GM19395 (cell line): ENCODE measurements at regions not wholly inside any gene's neighbourhood (a gene's known extent, or its start where the extent isn't known, plus 50 kb on each side); places are given as distances from the start of the nearest gene placed in this dataset.

Source experiments
- ATAC-seq: cut with Tn5 transposase; IDR thresholded peaks from one replicate; pipeline ENCODE4 v1.9.1; 2021; ENCODE audit warnings: mild to moderate bottlenecking, moderate library complexity; ENCODE audit not compliant: unreplicated experiment

DNA sequence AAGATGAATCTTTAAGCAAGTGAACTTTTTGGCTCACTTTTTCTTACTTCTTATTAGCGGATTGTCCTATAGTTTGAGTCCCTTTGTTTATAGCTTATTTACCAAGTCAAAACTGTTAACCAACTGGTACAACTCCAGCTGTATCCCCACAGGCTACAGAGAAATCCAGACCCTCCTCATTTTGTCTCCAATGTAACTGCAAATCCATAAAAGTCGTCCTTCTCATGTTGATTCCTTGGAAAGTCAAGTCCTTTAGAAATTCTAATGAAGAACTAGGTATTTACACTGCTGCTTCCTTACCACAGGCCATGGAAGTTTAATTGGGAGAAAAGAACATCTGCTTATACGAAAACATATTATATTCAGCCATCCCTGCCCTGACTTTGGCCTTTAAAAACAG lies 729.1 kb upstream of the NRSN1 start:
- no peak for ATAC-seq

DNA sequence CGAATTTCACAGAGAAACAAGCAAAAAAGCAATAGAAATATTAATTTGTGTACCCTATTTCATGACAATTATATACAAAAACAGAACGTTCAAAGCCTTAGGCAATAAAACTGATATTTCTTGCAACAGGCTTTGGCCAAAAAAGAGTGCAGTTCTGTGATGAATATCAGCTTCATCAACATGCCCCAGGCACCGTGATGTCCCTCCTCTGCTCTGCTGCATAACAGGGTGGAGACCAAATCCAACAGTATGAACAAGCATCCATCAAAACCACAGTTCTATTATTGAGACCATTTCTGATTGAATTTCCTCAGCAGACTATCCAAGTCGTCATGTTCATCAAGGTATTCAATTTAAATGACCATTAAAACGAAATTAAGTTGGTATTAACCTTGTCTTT lies 722.6 kb upstream of the NRSN1 start:
- no peak for ATAC-seq

DNA sequence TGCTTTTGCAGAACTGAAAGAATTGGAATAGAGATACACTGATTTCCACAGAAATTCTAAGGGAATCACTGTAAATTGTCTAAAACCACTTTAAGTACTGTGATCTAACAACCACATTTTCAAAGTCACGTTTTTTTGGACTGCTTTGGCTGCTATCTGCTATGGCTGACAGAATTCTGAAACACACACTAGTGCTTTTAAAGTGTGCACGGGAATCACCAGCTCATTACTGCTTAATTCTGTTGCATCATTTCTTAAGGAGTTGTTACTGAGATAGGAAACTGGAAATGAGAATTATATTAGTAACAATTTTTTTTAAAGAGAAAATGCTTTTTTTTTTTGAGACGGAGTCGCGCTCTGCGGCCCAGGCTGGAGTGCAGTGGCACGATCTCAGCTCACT lies 716.5 kb upstream of the NRSN1 start:
- no peak for ATAC-seq

DNA sequence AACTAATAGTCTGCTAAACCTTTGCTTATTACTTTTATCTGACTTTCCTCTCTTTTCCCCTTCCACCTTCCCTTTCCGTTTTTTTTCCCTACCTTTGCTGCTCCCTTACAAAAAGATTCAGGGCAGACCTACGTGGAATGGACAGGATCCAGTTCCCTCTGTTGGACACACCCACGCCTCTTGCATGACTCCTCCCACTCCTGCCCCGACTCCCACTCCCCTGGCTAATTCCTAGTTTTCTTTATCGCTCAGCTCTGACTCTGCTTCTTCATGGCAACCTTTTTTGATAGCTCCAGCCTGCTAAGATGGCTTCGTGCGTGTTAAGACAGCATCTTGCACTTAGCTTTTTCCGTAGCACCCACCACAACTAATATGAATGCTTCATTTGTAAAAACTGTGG lies 715.6 kb upstream of the NRSN1 start:
- ATAC-seq, result no peak

DNA sequence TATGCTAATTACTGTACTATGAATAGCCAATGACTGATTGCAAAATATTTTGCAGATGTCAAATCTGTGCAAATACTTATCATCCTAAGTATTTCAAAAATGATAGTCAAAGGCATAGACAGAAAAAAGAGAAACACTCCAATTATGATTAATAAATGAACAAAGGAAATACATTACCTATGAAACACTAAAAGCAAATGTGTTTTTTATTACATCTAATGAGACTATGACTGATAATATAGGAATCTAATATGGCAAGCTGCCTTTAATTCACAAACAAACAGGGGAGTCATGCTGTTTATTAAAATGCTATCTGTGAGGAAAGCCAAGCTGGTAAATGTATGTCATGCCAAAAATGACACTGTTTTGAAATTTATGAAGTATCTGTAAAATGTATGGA lies 713.2 kb upstream of the NRSN1 start:
- no peak for ATAC-seq

DNA sequence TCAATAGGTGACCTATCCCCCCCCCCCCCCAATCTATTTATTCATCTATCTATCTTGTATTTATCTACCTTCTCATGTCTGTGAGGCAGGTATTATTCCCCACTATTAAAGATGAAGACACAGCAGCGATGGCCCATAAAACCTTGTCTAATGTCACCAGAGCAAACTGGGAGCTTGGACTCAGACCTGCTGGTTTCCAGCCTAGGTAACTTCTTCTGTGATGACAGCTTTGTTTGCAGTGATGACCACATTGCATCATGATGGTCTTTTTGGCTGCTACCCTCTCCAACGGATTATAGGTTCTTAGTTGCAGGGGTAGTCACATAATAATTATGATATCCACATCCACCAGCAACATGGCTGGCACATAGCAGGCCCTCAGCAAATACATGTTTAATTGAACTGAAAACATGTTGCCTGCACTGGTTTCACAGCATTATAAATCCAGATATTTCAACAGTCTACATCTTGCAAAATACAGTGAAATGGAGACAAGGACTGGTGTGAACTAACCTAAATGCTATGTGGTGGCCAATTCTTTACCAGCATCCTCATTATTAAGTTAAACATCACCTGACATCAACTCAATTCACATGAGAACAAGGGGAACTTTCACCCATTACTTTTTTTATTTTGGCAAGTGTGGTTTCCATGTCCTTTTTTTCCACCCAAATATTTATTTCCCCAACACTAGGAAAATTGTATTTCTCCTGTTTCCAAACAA lies 712.5 kb upstream of the NRSN1 start:
- no peak for ATAC-seq

DNA sequence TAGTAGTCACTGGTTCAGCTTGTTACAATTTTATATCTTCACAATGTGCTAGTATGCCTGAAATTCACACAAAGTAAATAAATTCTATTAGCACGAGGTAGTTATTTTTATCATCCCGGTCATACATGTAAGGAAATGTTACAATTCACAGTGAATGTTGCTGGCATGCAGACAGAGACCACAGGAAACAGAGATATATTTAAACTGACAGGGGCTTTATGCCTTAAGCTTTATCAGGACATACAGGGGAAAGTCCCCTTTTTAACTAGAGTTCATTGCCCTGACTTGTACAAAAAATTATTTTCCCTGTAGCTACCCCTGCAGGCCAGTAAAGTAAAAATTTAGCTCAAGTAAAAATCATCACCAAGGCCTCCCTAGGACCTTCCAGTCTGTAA lies 712.0 kb upstream of the NRSN1 start:
- peak; percentile 76 for ATAC-seq

DNA sequence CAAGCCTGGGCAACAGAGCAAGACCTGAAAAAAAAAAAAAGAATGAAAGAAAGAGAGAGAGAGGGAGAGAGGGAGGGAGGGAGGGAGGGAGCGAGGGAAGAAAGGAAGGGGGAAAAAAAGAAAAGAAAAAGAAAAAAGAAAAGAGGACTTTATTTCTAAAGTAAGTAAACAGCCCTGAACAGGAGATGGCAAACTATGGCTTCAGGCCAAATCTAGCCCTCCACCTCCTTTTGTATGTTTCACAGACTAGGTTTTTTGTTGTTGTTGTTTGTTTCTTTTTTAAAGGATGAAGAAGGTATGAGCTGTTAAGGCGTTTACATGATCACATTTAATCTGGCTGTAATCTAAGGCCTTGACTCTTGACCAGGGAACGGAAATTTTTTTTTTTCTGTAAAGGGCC lies 711.1 kb upstream of the NRSN1 start:
- ATAC-seq, result no peak

DNA sequence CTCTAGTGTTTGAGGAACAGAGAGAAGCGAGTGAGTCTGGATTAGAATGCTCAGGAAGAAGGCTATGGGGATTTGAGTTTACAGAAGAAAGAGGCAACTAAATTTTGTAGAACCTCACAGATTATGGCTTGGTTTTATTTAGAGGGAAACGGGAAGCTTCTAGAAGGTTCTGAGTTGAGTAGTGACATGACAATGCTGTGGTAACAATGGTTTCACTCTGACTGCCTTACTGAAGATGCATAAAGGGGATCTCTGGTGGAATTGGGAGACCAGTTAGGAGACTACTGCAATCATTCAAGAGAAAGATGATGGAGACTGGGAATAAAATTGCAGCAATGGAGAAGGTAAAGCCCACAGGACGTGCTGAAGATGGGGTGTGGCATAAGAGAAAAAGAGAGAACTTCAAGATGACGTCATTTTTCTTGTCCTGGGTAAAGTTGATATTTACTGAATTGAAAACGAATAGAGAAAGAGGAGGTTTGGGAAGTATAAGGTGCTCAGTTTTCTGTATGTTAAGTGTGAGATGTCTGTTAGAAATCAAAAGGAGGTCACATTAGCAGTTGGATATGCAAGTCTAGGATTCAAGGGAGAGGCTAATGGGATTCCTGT lies 710.1 kb upstream of the NRSN1 start:
- ATAC-seq, result no peak

DNA sequence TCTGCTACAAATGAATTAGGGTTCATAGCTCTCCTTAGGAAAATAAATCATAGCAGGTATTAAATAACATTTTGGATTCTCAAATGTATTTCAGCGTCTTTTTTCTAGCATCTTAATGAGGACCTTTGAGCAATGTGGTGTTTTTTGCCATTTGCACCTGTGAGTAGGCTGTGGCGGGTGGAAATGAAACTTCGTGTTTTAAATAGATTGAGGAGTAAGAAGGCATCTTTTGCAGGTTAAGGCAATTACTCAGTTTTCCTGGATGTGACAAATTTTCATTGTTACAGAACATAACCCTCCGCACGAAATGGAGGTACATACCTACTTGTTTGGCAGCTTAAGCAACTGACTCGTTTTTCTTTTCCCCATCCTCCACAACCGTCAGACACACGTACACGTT lies 708.9 kb upstream of the NRSN1 start:
- ATAC-seq, result no peak

DNA sequence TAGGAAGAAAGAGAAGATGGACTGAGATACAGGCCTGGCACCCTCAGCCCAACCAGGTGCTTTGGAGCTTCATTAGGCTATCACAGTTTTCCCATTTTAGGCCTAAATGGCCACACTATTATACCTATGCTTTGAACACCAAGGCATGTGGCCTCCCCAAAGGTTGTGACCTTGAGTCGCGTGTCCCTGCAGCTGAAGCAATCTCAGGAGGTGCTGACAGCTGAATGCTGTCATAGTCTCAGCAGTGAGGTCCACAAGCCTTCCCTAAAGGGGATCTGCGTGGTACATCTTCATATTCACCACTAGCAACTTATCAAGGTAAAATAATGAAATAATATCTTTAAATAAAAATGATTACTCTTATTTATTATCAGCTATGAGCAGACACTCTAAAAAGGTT lies 707.9 kb upstream of the NRSN1 start:
- ATAC-seq, result no peak

DNA sequence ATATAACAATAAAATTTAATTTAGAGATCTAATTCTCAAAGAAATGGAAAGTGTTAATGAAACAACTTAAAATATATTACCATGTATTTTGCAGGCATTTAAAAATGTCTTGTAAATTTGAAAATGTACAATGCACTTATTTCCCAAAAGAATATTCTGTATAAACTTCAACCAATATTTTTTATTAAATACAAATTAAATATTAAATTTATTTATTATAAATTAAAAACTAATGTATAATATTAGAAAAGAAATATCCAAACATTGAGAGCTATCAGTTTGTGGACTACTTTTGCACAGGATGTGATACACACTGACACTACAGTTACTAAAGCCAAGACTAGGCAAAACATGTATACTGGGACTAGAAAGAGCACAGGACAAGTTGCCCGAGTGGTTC lies 707.0 kb upstream of the NRSN1 start:
- ATAC-seq, result no peak

DNA sequence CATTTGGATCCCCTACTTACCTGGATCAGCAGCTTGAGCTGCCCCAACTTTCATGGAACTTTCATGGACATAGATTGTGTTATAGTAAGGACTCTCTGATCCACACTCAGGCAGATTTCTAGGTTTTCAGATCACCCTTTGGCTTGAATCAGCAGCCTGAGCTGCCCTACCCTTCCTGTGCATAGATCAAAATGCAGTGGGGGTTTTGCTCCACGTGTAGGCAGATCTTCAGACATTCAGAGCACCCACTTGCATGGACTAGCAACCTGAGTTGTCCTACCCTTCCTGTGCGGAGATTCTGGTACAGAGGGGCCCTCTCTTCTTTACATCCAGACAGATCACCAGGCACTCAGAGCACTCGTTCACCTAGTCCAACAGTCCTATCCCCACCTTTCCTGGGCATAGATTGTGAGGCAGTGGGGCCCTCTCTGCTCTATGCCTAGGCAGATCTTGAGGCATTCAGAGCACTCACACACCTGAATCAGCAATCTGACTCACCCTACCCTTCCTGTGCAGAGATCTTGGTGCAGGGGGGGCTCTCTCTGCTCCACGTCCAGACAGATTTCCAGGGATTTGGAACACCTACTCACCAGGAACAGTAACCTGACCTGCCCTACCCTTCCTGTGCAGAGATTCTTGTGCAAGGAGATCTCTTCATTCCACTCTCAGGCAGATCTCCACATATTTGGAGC lies 705.2 kb upstream of the NRSN1 start:
- no peak for ATAC-seq

DNA sequence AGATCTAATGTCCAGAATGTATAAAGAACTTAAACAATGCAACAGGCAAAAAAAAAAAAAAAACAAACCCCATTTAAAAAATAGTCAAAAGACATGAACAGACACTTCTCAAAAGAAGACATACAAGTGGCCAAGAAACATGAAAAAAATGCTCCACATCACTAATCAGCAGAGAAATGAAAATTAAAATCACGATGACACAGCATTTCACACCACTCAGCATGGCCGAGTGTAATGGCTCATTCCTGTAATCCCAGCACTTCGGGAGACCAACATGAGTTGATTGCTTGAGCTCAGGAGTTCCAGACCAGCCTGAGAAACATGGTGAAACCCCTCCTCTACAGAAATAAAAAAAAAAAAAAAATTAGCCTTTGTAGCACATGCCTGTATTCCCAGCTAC lies 701.4 kb upstream of the NRSN1 start:
- no peak for ATAC-seq

DNA sequence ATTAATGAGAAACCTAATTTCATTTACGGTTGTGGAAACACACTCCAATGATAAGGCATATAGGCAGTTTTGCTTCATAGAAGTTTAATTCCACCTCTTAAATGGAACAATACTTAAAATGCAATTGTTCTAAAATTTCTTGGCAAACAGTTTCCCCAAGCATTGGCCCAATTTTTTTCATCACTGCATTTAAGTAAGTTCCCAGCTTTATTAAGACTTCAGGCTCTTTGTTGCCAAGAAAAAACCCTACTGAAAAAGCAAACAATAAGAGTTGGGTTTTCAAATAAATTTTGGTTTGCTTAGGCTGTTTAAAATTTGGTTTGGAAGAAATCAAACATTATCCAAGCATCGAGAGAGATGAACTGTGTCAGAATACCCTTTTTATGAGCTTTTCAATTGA lies 690.9 kb upstream of the NRSN1 start:
- ATAC-seq, result no peak

DNA sequence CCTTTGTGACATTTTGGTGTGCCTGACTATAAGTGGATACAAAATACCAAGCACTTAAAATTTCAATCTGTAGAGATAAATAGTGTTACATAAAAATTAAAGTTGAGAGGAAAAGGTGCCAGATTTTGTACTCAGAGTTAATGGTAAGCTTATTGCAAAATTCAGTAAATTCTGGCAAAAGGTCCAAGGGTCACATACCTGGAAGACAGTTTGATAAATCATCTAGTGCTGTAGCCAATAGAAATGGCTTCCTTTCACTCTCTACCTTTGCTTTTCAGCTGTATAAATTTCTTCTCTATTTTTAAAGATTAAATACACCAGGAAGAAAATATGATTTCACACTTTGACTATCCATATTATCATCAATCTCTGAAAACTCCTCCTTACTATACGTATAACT lies 690.2 kb upstream of the NRSN1 start:
- ATAC-seq, result no peak

DNA sequence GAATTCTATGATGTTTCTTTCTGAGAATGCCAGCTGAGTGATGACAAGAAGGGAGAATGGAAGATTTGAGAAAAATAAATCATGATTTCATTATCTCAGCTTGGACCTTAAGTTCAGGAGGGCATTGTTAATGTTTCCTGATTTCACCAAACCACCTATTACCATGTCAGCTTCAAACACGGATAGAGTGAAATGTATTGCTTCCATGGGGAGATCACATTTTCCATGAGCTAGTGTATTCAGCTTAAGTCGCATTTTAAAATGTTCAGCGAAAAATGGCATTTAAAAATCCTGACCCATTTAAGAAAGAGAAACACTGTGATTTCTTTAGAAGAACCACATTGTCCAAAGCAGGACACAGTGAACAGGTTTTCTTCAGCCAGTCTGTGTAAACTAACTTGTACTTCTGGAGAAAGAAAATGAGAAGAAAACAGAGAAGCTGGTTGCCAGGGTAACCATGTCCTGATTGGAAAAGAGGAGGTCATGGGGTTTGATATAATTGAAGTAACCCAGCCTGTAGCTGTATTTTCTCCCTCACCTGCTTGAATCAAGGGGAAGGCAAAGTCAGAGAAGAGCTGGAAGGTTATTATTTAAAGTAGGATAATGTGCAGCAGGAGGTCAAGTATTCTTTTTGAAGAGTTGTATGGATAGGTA lies 684.1 kb upstream of the NRSN1 start:
- no peak for ATAC-seq

DNA sequence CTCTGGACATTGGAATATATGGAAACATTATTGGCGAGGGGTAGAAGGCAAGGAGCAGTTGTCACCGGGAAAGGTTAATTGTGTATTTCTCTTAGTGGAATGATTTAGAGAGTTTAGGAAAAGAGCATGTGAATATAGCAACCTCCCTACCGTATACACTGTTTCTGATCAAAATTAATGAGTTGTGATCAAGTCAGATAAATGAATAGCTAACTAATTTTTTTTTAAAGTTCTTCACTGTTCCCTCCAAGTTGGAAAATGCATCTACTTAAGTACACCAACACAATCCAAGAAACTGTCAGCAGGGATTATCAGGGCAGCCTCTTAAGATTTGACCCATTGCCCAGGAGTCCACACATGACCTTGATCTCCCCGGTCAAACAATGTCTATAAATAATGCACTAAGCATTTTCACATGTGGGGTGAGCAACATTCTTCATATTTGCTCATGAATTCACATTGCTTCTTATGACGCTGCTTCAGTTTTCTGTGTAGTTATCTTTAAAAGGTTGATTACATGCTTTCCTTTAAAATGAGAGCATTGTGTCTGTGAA lies 680.8 kb upstream of the NRSN1 start:
- ATAC-seq, result no peak

DNA sequence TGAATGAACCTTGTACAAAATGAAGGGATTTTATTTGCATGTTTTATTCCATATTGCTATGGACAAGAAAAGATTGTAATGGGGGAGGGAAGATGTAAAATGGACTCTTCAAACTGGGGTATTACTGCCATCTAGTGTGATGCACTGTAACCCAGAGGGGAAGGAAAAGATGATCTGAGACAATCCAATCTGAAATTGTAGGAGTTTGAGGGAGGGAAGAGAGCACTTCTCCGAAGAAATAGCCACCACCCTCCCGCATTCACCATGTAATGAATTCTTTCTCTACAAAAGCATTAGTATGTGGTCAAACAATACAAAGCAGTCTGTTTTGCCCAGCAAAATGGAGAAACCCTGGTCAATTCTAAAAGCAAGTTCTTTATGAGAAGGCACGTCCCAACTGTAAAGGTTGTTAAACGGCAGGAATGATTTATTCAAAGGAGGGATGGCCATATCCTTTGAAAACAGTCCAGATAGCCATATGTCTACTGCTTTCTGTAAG lies 679.5 kb upstream of the NRSN1 start:
- no peak for ATAC-seq

DNA sequence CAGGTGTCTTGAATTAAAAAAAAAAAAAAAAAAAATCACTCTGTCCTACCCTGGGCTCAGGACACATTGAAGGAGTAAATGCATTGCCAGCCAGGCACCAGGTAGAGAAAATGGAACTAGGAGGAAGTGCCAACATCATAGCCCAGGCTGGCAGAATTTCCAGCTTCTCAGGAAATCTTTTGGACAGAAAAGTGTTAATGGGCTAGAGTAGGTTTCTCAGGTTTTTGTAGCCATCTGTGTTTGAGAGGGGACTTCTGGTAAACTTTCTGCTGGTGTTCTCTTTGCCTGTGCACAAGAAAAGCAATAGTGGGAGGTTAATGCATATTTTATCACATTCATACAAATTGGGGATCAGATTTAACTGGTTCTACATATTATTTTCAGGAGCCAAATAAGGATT lies 678.3 kb upstream of the NRSN1 start:
- no peak for ATAC-seq

DNA sequence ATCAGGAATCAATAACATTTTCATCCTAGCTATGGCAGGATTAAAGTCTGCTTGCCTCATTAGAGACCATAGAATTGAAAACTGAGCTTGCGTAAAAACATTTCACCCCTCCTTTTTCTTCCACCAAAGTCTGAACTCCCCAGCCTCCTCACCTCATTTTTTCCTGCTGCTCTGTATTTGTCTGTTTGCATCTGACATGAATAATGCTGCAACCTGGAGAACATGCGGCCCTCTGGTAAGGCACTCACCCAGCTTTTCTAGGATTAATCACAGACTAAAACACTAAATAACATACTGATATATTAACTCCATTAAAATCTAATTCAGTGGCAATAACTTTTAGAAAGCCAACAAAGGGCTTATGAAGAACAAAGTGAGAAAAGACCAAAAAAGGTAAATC lies 677.7 kb upstream of the NRSN1 start:
- no peak for ATAC-seq
